Liver (tissue), 8 donors: ENCODE measurements at regions not wholly inside any gene's neighbourhood (a gene's known extent, or its start where the extent isn't known, plus 50 kb on each side); places are given as distances from the start of the nearest gene placed in this dataset.

Experiments
- DNase-seq: peaks from one replicate; pipeline ENCODE4 v3.0.0-alpha.2; 2017; ENCODE audit warnings: low spot score
- H3K27ac ChIP-seq, 2 donors: one replicate each; pipeline ENCODE4 v1.7.0; 2013; ENCODE audit warnings: inconsistent platforms in 2 of 2, low read length in 2 of 2, control low read depth in 1 of 2, low read depth in 1 of 2, mild to moderate bottlenecking in 1 of 2
- H3K27me3 ChIP-seq, 4 donors: one replicate each; pipeline versions ENCODE4 v1.6.1 to v1.7.0; 2013; ENCODE audit warnings: low read length in 3 of 4, inconsistent platforms in 1 of 4, mild to moderate bottlenecking in 1 of 4, moderate library complexity in 1 of 4; ENCODE audit not compliant: control insufficient read depth in 4 of 4, insufficient read depth in 4 of 4
- H3K36me3 ChIP-seq, 4 donors: one replicate each; pipeline versions ENCODE4 v1.6.1 to v1.7.0; 2013; ENCODE audit warnings: low read length in 3 of 4, mild to moderate bottlenecking in 3 of 4, low read depth in 1 of 4, moderate library complexity in 1 of 4; ENCODE audit not compliant: control insufficient read depth in 4 of 4, insufficient read depth in 3 of 4
- H3K4me1 ChIP-seq, 4 donors: one replicate each; pipeline versions ENCODE4 v1.6.1 to v1.7.0; 2013; ENCODE audit warnings: low read length in 3 of 4, mild to moderate bottlenecking in 3 of 4, moderate library complexity in 1 of 4; ENCODE audit not compliant: control insufficient read depth in 4 of 4, insufficient read depth in 4 of 4
- H3K4me3 ChIP-seq, 3 donors: one replicate each; pipeline versions ENCODE4 v1.6.1 to v1.7.0; 2013; ENCODE audit warnings: low read length in 3 of 3, control low read depth in 1 of 3, low read depth in 1 of 3, mild to moderate bottlenecking in 1 of 3
- H3K9ac ChIP-seq, 2 donors: one replicate each; pipeline ENCODE4 v1.7.0; 2013; ENCODE audit warnings: low read length in 2 of 2, mild to moderate bottlenecking in 2 of 2, moderate library complexity in 2 of 2, control low read depth in 1 of 2, low read depth in 1 of 2
- H3K9me3 ChIP-seq, 4 donors: one replicate each; pipeline versions ENCODE4 v1.6.1 to v1.7.0; 2013; ENCODE audit warnings: low read length in 3 of 4; ENCODE audit not compliant: control insufficient read depth in 4 of 4
- EGR1 ChIP-seq, 2 donors: IDR thresholded peaks; 2 replicates each; pipeline ENCODE4 v1.6.1; 2016 to 2018; ENCODE audit warnings: antibody characterized with exemption in 2 of 2, low read depth in 2 of 2
- FOXA1 ChIP-seq: IDR thresholded peaks from 2 replicates; pipeline ENCODE4 v1.6.1; 2016; ENCODE audit warnings: antibody characterized with exemption
- FOXA2 ChIP-seq: IDR thresholded peaks from 2 replicates; pipeline ENCODE4 v1.6.1; 2016; ENCODE audit warnings: antibody characterized with exemption
- GABPA ChIP-seq, 2 donors: IDR thresholded peaks in 1 of 2; conservative IDR thresholded peaks in 1 of 2; 2 replicates each; pipeline ENCODE4 v1.6.1; 2016; ENCODE audit warnings: antibody characterized with exemption in 2 of 2, mild to moderate bottlenecking in 1 of 2, moderate library complexity in 1 of 2
- HNF4A ChIP-seq, 2 donors: conservative IDR thresholded peaks; 2 replicates each; pipeline ENCODE4 v1.6.1; 2016; ENCODE audit warnings: antibody characterized with exemption in 2 of 2, mild to moderate bottlenecking in 2 of 2
- HNF4G ChIP-seq: IDR thresholded peaks from 2 replicates; pipeline ENCODE4 v1.6.1; 2016; ENCODE audit warnings: antibody characterized with exemption
- JUND ChIP-seq, 2 donors: IDR thresholded peaks; 2 replicates each; pipeline ENCODE4 v1.6.1; 2016; ENCODE audit warnings: antibody characterized with exemption in 2 of 2
- NR2F2 ChIP-seq: IDR thresholded peaks from 2 replicates; pipeline ENCODE4 v1.6.1; 2016; ENCODE audit warnings: antibody characterized with exemption
- RAD21 ChIP-seq, 2 donors: IDR thresholded peaks; 2 replicates each; pipeline ENCODE4 v1.6.1; 2016; ENCODE audit warnings: antibody characterized with exemption in 2 of 2, mild to moderate bottlenecking in 2 of 2
- RXRA ChIP-seq, 2 donors: IDR thresholded peaks; 2 replicates each; pipeline ENCODE4 v1.6.1; 2017 to 2018; ENCODE audit warnings: antibody characterized with exemption in 2 of 2, mild to moderate bottlenecking in 1 of 2
- SP1 ChIP-seq: IDR thresholded peaks from 2 replicates; pipeline ENCODE4 v1.6.1; 2018; ENCODE audit warnings: antibody characterized with exemption, mild to moderate bottlenecking
- TAF1 ChIP-seq: conservative IDR thresholded peaks from 2 replicates; pipeline ENCODE4 v1.6.1; 2016; ENCODE audit warnings: antibody characterized with exemption, mild to moderate bottlenecking
- YY1 ChIP-seq: IDR thresholded peaks from 2 replicates; pipeline ENCODE4 v1.6.1; 2016; ENCODE audit warnings: antibody characterized with exemption, mild to moderate bottlenecking
- WGBS: extraction: QIAGEN DNeasy Blood & Tissue Kit; methylation state at CpG from one replicate; pipeline ENCODE4 v1.1.7; 2013; 5-methylcytosine and 5-hydroxymethylcytosine counted together
- TF ChIP-seq, protein P1 (sequence below): IDR thresholded peaks from 2 replicates; pipeline ENCODE4 v1.6.1; 2016; ENCODE audit warnings: antibody characterized with exemption
- TF ChIP-seq, protein P2 (sequence below): fragments of 150-350 bp; IDR thresholded peaks from 2 replicates; pipeline ENCODE4 v1.5.1; 2017; ENCODE audit warnings: improper control_type of control experiment, low read depth, low read length; ENCODE audit not compliant: missing input control
- TF ChIP-seq, protein P3 (sequence below): IDR thresholded peaks from 2 replicates; pipeline ENCODE4 v1.6.1; 2016; ENCODE audit warnings: antibody characterized with exemption
- TF ChIP-seq, protein P4 (sequence below): IDR thresholded peaks from 2 replicates; pipeline ENCODE4 v1.6.1; 2016; ENCODE audit warnings: antibody characterized with exemption, mild to moderate bottlenecking
- TF ChIP-seq, protein P5 (sequence below): IDR thresholded peaks from 2 replicates; pipeline ENCODE4 v1.6.1; 2016; ENCODE audit warnings: antibody characterized with exemption
- donor health status: healthy.
- donor health status: healthy.
- donor health status: healthy.
- donor health status: healthy.
- donor health status: healthy.

DNA sequence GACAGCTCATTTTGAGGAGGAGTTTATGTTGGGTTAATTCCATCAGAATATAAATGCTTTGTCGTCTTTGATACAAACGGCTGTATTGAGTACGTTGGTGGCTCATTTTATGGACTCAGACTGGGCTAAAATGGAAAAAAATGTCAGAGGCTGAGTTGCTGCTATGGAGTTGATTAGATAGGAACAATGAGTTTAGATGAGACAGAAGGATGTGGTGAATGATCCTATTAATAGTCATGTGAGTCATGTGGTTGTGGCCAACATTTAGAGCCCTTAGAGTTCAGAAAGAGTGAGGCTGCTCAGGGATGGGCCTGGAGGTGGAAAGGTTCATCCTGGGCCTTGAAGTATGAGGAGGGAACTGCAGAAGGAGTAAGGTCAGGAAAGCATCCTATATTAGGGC, 434.2 kb downstream of the MEIS1 start:
- Histone ChIP-seq H3K9me3 (no peaks in the 10 kb centered on the region), H3K4me3 (no peak overlapping the region), H3K9ac (no peak overlapping the region), H3K36me3 (no peaks in the 10 kb centered on the region), H3K27ac (no peak overlapping the region), H3K4me1 (no peaks in the 10 kb centered on the region), H3K27me3 (peaks cover 0 to 3% (median 0%) of the 10 kb centered on the region in 4 donors)
- TF ChIP-seq RXRA (IDR thresholded peaks at IDR 0.05) (no peak), RAD21 (IDR thresholded peaks at IDR 0.05) (no peak), HNF4A (conservative IDR thresholded peaks at IDR 0.05) (no peak), SP1 (no peak), HNF4G (no peak), JUND (IDR thresholded peaks at IDR 0.05) (no peak), NR2F2 (no peak), YY1 (no peak), GABPA (IDR thresholded peaks at IDR 0.05 in 1 of 2, conservative IDR thresholded peaks at IDR 0.05 in 1 of 2) (no peak), FOXA2 (no peak), EGR1 (IDR thresholded peaks at IDR 0.05; ENCODE audit: low read depth in 2 of 2) (no peak), FOXA1 (no peak), TAF1 (no peak)
- TF ChIP-seq, protein P1, sequence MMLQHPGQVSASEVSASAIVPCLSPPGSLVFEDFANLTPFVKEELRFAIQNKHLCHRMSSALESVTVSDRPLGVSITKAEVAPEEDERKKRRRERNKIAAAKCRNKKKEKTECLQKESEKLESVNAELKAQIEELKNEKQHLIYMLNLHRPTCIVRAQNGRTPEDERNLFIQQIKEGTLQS, result no peak
- TF ChIP-seq, protein P2, sequence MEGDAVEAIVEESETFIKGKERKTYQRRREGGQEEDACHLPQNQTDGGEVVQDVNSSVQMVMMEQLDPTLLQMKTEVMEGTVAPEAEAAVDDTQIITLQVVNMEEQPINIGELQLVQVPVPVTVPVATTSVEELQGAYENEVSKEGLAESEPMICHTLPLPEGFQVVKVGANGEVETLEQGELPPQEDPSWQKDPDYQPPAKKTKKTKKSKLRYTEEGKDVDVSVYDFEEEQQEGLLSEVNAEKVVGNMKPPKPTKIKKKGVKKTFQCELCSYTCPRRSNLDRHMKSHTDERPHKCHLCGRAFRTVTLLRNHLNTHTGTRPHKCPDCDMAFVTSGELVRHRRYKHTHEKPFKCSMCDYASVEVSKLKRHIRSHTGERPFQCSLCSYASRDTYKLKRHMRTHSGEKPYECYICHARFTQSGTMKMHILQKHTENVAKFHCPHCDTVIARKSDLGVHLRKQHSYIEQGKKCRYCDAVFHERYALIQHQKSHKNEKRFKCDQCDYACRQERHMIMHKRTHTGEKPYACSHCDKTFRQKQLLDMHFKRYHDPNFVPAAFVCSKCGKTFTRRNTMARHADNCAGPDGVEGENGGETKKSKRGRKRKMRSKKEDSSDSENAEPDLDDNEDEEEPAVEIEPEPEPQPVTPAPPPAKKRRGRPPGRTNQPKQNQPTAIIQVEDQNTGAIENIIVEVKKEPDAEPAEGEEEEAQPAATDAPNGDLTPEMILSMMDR, result no peak
- TF ChIP-seq, protein P3, sequence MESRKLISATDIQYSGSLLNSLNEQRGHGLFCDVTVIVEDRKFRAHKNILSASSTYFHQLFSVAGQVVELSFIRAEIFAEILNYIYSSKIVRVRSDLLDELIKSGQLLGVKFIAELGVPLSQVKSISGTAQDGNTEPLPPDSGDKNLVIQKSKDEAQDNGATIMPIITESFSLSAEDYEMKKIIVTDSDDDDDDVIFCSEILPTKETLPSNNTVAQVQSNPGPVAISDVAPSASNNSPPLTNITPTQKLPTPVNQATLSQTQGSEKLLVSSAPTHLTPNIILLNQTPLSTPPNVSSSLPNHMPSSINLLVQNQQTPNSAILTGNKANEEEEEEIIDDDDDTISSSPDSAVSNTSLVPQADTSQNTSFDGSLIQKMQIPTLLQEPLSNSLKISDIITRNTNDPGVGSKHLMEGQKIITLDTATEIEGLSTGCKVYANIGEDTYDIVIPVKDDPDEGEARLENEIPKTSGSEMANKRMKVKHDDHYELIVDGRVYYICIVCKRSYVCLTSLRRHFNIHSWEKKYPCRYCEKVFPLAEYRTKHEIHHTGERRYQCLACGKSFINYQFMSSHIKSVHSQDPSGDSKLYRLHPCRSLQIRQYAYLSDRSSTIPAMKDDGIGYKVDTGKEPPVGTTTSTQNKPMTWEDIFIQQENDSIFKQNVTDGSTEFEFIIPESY, result no peak
- TF ChIP-seq, protein P4, sequence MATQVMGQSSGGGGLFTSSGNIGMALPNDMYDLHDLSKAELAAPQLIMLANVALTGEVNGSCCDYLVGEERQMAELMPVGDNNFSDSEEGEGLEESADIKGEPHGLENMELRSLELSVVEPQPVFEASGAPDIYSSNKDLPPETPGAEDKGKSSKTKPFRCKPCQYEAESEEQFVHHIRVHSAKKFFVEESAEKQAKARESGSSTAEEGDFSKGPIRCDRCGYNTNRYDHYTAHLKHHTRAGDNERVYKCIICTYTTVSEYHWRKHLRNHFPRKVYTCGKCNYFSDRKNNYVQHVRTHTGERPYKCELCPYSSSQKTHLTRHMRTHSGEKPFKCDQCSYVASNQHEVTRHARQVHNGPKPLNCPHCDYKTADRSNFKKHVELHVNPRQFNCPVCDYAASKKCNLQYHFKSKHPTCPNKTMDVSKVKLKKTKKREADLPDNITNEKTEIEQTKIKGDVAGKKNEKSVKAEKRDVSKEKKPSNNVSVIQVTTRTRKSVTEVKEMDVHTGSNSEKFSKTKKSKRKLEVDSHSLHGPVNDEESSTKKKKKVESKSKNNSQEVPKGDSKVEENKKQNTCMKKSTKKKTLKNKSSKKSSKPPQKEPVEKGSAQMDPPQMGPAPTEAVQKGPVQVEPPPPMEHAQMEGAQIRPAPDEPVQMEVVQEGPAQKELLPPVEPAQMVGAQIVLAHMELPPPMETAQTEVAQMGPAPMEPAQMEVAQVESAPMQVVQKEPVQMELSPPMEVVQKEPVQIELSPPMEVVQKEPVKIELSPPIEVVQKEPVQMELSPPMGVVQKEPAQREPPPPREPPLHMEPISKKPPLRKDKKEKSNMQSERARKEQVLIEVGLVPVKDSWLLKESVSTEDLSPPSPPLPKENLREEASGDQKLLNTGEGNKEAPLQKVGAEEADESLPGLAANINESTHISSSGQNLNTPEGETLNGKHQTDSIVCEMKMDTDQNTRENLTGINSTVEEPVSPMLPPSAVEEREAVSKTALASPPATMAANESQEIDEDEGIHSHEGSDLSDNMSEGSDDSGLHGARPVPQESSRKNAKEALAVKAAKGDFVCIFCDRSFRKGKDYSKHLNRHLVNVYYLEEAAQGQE, result no peak
- TF ChIP-seq, protein P5, sequence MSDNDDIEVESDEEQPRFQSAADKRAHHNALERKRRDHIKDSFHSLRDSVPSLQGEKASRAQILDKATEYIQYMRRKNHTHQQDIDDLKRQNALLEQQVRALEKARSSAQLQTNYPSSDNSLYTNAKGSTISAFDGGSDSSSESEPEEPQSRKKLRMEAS, result no peak
- 87% methylated on average over 3 of the region's 3 CpGs for WGBS
- no peak for DNase-seq
